Liver (tissue), 3 donors: ENCODE measurements at regions not wholly inside any gene's neighbourhood (a gene's known extent, or its start where the extent isn't known, plus 50 kb on each side); places are given as distances from the start of the nearest gene placed in this dataset.

Experiments
- CTCF ChIP-seq: fragments of 150-350 bp; IDR thresholded peaks from 2 replicates; pipeline ENCODE4 v1.5.1; 2017; ENCODE audit warnings: improper control_type of control experiment, low read depth, low read length; ENCODE audit not compliant: missing input control
- RAD21 ChIP-seq, 2 donors: IDR thresholded peaks; 2 replicates each; pipeline ENCODE4 v1.6.1; 2016; ENCODE audit warnings: antibody characterized with exemption in 2 of 2, mild to moderate bottlenecking in 2 of 2
- TAF1 ChIP-seq: conservative IDR thresholded peaks from 2 replicates; pipeline ENCODE4 v1.6.1; 2016; ENCODE audit warnings: antibody characterized with exemption, mild to moderate bottlenecking
- YY1 ChIP-seq: IDR thresholded peaks from 2 replicates; pipeline ENCODE4 v1.6.1; 2016; ENCODE audit warnings: antibody characterized with exemption, mild to moderate bottlenecking
- donor health status: healthy.
- donor health status: healthy.

GRCh38 chr2:173547499-173547898, 192.8 kb downstream of the CDCA7 start:
- no peak for TF ChIP-seq RAD21 (IDR thresholded peaks at IDR 0.05)
- TF ChIP-seq TAF1 = no peak
- TF ChIP-seq CTCF = no peak
- TF ChIP-seq YY1 = no peak
